ENCODE measurements at regions not wholly inside any gene's neighbourhood (a gene's known extent, or its start where the extent isn't known, plus 50 kb on each side); places are given as distances from the start of the nearest gene placed in this dataset.

DNA sequence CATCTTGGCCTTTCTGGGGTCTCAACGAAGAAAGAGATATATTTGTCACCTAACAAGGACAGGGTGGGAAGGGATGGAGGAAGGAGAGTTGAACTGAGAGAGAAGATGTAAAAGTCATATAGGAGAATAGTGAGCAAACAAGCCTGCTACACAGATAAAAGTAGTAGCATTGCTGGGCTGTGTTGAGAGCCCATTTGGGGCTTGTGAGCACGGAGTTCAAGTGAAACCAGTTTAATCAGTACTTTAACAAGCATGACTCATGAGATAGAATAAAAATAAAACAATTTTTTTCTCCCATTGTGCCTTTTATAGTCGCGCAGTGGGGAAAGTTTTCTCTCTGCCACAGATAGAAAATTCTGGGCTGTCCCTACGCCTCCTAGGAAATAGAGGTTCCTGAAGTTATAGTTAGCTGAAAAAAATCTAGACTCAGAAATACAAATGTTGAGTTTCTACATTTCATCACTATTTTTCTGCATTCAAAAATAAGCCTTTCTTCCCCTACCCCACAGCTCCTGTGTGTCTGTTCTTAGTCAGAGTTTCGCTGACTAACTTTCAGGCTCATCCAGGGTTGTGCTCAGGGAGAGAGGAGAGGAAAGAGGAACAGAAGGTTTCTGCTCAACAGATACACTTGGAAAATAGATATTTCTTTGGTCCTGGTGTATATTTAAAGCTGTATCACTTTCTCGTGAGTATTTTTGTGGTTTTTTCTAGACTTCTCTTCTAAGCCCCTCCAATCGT, 395.8 kb upstream of the ADAMTSL1 start:
- TF ChIP-seq, protein P1, sequence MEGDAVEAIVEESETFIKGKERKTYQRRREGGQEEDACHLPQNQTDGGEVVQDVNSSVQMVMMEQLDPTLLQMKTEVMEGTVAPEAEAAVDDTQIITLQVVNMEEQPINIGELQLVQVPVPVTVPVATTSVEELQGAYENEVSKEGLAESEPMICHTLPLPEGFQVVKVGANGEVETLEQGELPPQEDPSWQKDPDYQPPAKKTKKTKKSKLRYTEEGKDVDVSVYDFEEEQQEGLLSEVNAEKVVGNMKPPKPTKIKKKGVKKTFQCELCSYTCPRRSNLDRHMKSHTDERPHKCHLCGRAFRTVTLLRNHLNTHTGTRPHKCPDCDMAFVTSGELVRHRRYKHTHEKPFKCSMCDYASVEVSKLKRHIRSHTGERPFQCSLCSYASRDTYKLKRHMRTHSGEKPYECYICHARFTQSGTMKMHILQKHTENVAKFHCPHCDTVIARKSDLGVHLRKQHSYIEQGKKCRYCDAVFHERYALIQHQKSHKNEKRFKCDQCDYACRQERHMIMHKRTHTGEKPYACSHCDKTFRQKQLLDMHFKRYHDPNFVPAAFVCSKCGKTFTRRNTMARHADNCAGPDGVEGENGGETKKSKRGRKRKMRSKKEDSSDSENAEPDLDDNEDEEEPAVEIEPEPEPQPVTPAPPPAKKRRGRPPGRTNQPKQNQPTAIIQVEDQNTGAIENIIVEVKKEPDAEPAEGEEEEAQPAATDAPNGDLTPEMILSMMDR (IDR thresholded peaks at IDR 0.05; ENCODE audit: low read length), result no peak
- TF ChIP-seq EZH2phosphoT487 (IDR thresholded peaks at IDR 0.05; ENCODE audit: low read length) (no peak), EZH2 (optimal IDR thresholded peaks at IDR 0.05; ENCODE audit: low read depth, low read length) (no peak)

Data from MM.1S (cell line).